Thymus (tissue), 11 donors: ENCODE measurements at regions not wholly inside any gene's neighbourhood (a gene's known extent, or its start where the extent isn't known, plus 50 kb on each side); places are given as distances from the start of the nearest gene placed in this dataset.

ENCODE experiments used
- DNase-seq, 9 donors: peaks; one replicate each; pipeline ENCODE4 v3.0.0-alpha.2; 2013; ENCODE audit warnings: low spot score in 9 of 9, low read depth in 6 of 9, missing footprints in 1 of 9
- H3K27ac ChIP-seq, 2 donors: one replicate each; pipeline ENCODE4 v1.5.1; 2013; ENCODE audit warnings: control low read depth in 1 of 2, low read depth in 1 of 2, low read length in 1 of 2, mild to moderate bottlenecking in 1 of 2, moderate library complexity in 1 of 2
- H3K27me3 ChIP-seq, 2 donors: one replicate each; pipeline ENCODE4 v1.5.1; 2013; ENCODE audit warnings: low read length in 1 of 2; ENCODE audit not compliant: control insufficient read depth in 2 of 2, insufficient read depth in 1 of 2
- H3K36me3 ChIP-seq, 2 donors: one replicate each; pipeline ENCODE4 v1.5.1; 2013; ENCODE audit warnings: low read length in 1 of 2, mild to moderate bottlenecking in 1 of 2, moderate library complexity in 1 of 2; ENCODE audit not compliant: control insufficient read depth in 2 of 2, insufficient read depth in 2 of 2
- H3K4me1 ChIP-seq, 2 donors: one replicate each; pipeline ENCODE4 v1.5.1; 2013; ENCODE audit warnings: low read length in 2 of 2; ENCODE audit not compliant: control insufficient read depth in 2 of 2, insufficient read depth in 2 of 2
- H3K4me3 ChIP-seq, 2 donors: one replicate each; pipeline ENCODE4 v1.5.1; 2013; ENCODE audit warnings: low read length in 2 of 2, control low read depth in 1 of 2, mild to moderate bottlenecking in 1 of 2
- H3K9me3 ChIP-seq, 2 donors: one replicate each; pipeline ENCODE4 v1.5.1; 2013; ENCODE audit warnings: low read length in 1 of 2, mild to moderate bottlenecking in 1 of 2; ENCODE audit not compliant: control insufficient read depth in 2 of 2, insufficient read depth in 1 of 2
- WGBS: extraction: QIAGEN DNeasy Blood & Tissue Kit; methylation state at CpG from one replicate; pipeline ENCODE4 v1.1.7; 2013; 5-methylcytosine and 5-hydroxymethylcytosine counted together
- donor health status: healthy.

DNA sequence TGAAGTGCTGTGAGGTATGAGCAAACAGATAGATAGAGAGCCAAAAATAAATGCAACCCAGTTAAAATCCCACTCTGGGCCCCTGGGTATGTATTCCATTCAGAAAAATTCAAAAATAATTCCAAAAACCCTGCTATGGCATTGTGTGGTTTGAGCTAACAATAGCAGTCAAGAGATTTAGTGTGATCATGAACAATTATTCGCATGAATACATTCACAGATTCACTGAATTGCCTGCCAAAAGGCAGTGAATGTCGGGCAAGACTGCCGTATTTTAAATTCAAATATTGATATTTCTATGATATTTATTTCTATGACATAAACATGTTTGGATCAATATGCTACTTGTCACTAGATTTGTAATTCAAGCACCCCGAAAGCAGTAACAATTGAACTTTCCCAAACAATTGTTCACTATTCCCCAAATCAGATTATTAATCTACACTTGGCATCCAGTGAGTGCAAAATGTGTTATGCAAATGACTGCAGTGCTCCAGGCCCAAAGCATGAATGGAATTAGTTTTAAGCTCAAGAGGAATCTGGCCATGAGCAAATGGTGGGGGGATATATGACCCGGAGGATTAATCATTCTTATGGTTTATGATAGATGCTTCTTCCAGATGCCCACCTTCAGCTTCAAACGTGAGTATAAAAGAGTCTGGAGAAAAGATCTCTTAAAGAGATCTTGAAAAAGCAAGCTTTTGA, 417.0 kb upstream of the MEIS2 start:
- Histone ChIP-seq H3K36me3 (no peaks in the 10 kb centered on the region), H3K9me3 (no peaks in the 10 kb centered on the region), H3K4me1 (no peaks in the 10 kb centered on the region), H3K27me3 (no peaks in the 10 kb centered on the region), H3K4me3 (no peak overlapping the region), H3K27ac (no peak overlapping the region)
- DNase-seq = no peak
- WGBS = 95% methylated on average over 6 of the region's 6 CpGs

GRCh38 chr15:37518436-37518835, 416.0 kb upstream of the TMCO5A start:
- no peak for DNase-seq
- no peak overlapping the region for H3K4me3 ChIP-seq
- no peak overlapping the region for H3K27ac ChIP-seq
- H3K9me3 ChIP-seq = no peaks in the 10 kb centered on the region
- no peaks in the 10 kb centered on the region for H3K36me3 ChIP-seq
- H3K27me3 ChIP-seq = no peaks in the 10 kb centered on the region
- WGBS = 100% methylated on average over 1 of the region's 1 CpG
- no peaks in the 10 kb centered on the region for H3K4me1 ChIP-seq

- H3K4me1 ChIP-seq = no peaks in the 10 kb centered on the region
- WGBS = 93% methylated on average over 2 of the region's 2 CpGs
- DNase-seq = no peak
- H3K9me3 ChIP-seq = no peaks in the 10 kb centered on the region
- H3K4me3 ChIP-seq = no peak overlapping the region
- H3K27me3 ChIP-seq = no peaks in the 10 kb centered on the region
- no peak overlapping the region for H3K27ac ChIP-seq
- H3K36me3 ChIP-seq = no peaks in the 10 kb centered on the region
These were observed 414.4 kb upstream of the TMCO5A start for GRCh38 chr15:37520026-37520425.

- Histone ChIP-seq H3K9me3 (no peaks in the 10 kb centered on the region), H3K4me1 (no peaks in the 10 kb centered on the region), H3K36me3 (no peaks in the 10 kb centered on the region), H3K27me3 (no peaks in the 10 kb centered on the region), H3K4me3 (no peak overlapping the region), H3K27ac (no peak overlapping the region)
- no peak for DNase-seq
- WGBS = 77% methylated on average over 1 of the region's 1 CpG
These were observed 413.6 kb upstream of the TMCO5A start for GRCh38 chr15:37520882-37521281.

- Histone ChIP-seq H3K27me3 (no peaks in the 10 kb centered on the region), H3K4me3 (no peak overlapping the region), H3K27ac (no peak overlapping the region), H3K36me3 (no peaks in the 10 kb centered on the region), H3K4me1 (no peaks in the 10 kb centered on the region), H3K9me3 (no peaks in the 10 kb centered on the region)
- DNase-seq = no peak
These were observed 409.8 kb upstream of the TMCO5A start for GRCh38 chr15:37524601-37525000.

DNA sequence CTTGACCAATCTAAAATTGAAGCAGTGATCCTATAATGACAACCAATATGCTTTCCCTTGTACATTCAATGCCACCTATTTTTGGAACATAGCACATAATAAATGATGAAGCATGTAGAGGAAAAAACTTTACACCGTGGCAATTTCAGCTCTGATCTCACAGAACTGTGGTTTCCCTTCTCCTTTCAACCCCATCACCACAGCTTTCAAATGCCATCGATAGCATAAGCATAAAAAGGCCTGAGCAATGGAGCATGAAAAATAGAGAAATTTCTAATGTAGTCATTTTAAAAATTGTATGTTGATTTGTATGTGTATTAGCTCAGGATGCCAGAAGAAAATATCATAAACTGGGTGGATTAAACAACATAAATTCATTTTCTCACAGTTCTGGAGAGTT, 406.0 kb upstream of the TMCO5A start:
- H3K4me1 ChIP-seq = no peaks in the 10 kb centered on the region
- H3K4me3 ChIP-seq = no peak overlapping the region
- no peak overlapping the region for H3K27ac ChIP-seq
- H3K9me3 ChIP-seq = no peaks in the 10 kb centered on the region
- H3K27me3 ChIP-seq = no peaks in the 10 kb centered on the region
- no peaks in the 10 kb centered on the region for H3K36me3 ChIP-seq
- 62% methylated on average over 2 of the region's 2 CpGs for WGBS
- DNase-seq = no peak

GRCh38 chr15:37536967-37537605, 397.4 kb upstream of the TMCO5A start:
- Histone ChIP-seq H3K4me1 (no peaks in the 10 kb centered on the region), H3K36me3 (no peaks in the 10 kb centered on the region), H3K27me3 (no peaks in the 10 kb centered on the region), H3K27ac (no peak overlapping the region), H3K9me3 (no peaks in the 10 kb centered on the region), H3K4me3 (no peak overlapping the region)
- 83% methylated on average over 2 of the region's 2 CpGs for WGBS
- DNase-seq = no peak

DNA sequence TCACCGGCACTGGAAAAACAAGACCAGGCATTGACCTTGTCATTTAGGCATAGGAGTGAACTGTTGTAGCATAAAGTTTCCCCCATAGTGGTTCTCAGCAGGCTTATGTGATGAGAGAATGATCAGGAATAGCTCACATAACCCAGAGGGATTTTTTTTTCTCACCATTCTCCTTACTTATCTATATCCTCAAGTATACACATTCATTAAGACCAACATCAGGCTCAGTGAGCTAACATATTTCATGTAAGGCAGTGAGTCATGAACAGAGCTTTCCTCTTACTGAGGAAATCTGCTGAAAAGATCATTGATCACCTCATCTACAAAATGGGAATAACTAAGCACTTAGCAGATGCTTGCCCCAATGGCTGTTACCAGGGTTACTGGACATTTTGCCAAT, 396.6 kb upstream of the TMCO5A start:
- WGBS = 96% methylated on average over 1 of the region's 1 CpG
- H3K4me1 ChIP-seq = no peaks in the 10 kb centered on the region

DNA sequence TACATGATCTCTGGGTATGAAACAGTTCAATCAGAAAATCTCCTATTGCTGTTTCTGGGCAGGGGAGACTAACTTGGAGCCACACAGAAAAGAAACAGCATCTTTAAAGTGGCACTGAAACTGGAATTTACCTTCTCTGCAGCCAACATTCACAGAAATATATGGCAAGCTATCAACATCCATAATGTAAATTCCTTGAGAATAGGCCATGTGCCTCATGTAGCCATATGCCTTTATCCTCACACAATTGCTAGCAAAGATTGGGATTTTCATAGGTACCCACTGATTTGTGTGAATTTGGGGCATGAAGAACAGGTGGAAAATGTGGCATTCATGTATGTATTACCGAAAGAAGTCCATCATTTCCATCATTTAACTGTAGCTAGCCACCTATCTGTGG, 386.3 kb upstream of the TMCO5A start:
- WGBS = 95% methylated on average over 1 of the region's 1 CpG
- Histone ChIP-seq H3K36me3 (no peaks in the 10 kb centered on the region), H3K4me1 (no peaks in the 10 kb centered on the region), H3K4me3 (no peak overlapping the region), H3K27me3 (no peaks in the 10 kb centered on the region), H3K27ac (no peak overlapping the region), H3K9me3 (peaks cover 0 to 11% of the 10 kb centered on the region in 2 donors)
- no peak for DNase-seq

More for the DNA sequence above, 396.6 kb upstream of the TMCO5A start:
- no peaks in the 10 kb centered on the region for H3K36me3 ChIP-seq
- no peaks in the 10 kb centered on the region for H3K27me3 ChIP-seq
- no peak for DNase-seq
- no peak overlapping the region for H3K27ac ChIP-seq
- no peak overlapping the region for H3K4me3 ChIP-seq
- no peaks in the 10 kb centered on the region for H3K9me3 ChIP-seq
